HEK293T (cell line): ENCODE measurements at regions not wholly inside any gene's neighbourhood (a gene's known extent, or its start where the extent isn't known, plus 50 kb on each side); places are given as distances from the start of the nearest gene placed in this dataset.

ENCODE experiments used
- CTCF ChIA-PET: fragments of 350-600 bp; formaldehyde crosslinking; extraction: SDS; loops from one replicate; lab custom pipeline; 2021; ENCODE audit warnings: antibody characterized with exemption, inconsistent platforms; lab: Yijun Ruan, JAX
- POLR2A ChIA-PET: fragments of 350-600 bp; formaldehyde crosslinking; extraction: SDS; loops from one replicate; lab custom pipeline; 2020; ENCODE audit warnings: antibody characterized with exemption, inconsistent platforms; lab: Yijun Ruan, JAX
- DNase-seq: peaks from one replicate; pipeline ENCODE4 v3.0.0; 2012; ENCODE audit warnings: mixed read lengths; ENCODE audit errors: extremely low spot score
- ARNT ChIP-seq: fragments of 450-650 bp; IDR thresholded peaks from 2 replicates; pipeline ENCODE4 v1.6.1; 2017; ENCODE audit warnings: mild to moderate bottlenecking
- BHLHE40 ChIP-seq: fragments of 450-650 bp; IDR thresholded peaks from 2 replicates; pipeline ENCODE4 v1.6.1; 2016; ENCODE audit warnings: mild to moderate bottlenecking, moderate library complexity, borderline replicate concordance
- CTBP1 ChIP-seq: fragments of 450-650 bp; IDR thresholded peaks from 2 replicates; pipeline ENCODE4 v1.6.1; 2016; ENCODE audit warnings: borderline replicate concordance
- ELF4 ChIP-seq: fragments of 450-650 bp; IDR thresholded peaks from 2 replicates; pipeline ENCODE4 v1.6.1; 2017; ENCODE audit warnings: antibody characterized with exemption
- FOXA1 ChIP-seq: fragments of 450-650 bp; IDR thresholded peaks from 2 replicates; pipeline ENCODE4 v1.6.1; 2016; ENCODE audit warnings: mild to moderate bottlenecking
- FOXK2 ChIP-seq: fragments of 450-650 bp; IDR thresholded peaks from 2 replicates; pipeline ENCODE4 v1.6.1; 2016; ENCODE audit warnings: mild to moderate bottlenecking
- FOXM1 ChIP-seq: fragments of 450-650 bp; IDR thresholded peaks from 2 replicates; pipeline ENCODE4 v1.6.1; 2017; ENCODE audit warnings: mild to moderate bottlenecking, borderline replicate concordance
- HDGF ChIP-seq: fragments of 450-650 bp; IDR thresholded peaks from 2 replicates; pipeline ENCODE4 v1.6.1; 2017; ENCODE audit warnings: antibody characterized with exemption, borderline replicate concordance
- L3MBTL2 ChIP-seq: fragments of 450-650 bp; conservative IDR thresholded peaks from 2 replicates; pipeline ENCODE4 v1.6.1; 2016; ENCODE audit warnings: mild to moderate bottlenecking
- LEF1 ChIP-seq: fragments of 450-650 bp; IDR thresholded peaks from 2 replicates; pipeline ENCODE4 v1.6.1; 2017; ENCODE audit warnings: mild to moderate bottlenecking, borderline replicate concordance
- NFRKB ChIP-seq: fragments of 450-650 bp; IDR thresholded peaks from 2 replicates; pipeline ENCODE4 v1.6.1; 2016; ENCODE audit warnings: mild to moderate bottlenecking, moderate library complexity
- SP1 ChIP-seq: fragments of 450-650 bp; IDR thresholded peaks from 2 replicates; pipeline ENCODE4 v1.6.1; 2017
- SUZ12 ChIP-seq: fragments of 450-650 bp; IDR thresholded peaks from 2 replicates; pipeline ENCODE4 v1.6.1; 2016; ENCODE audit warnings: mild to moderate bottlenecking
- TARDBP ChIP-seq: fragments of 450-650 bp; IDR thresholded peaks from 2 replicates; pipeline ENCODE4 v1.6.1; 2016
- ZNF384 ChIP-seq: fragments of 450-650 bp; IDR thresholded peaks from 2 replicates; pipeline ENCODE4 v1.6.1; 2016
- TF ChIP-seq, protein P1 (sequence below): fragments of 450-650 bp; IDR thresholded peaks from 2 replicates; pipeline ENCODE4 v1.6.1; 2016

DNA sequence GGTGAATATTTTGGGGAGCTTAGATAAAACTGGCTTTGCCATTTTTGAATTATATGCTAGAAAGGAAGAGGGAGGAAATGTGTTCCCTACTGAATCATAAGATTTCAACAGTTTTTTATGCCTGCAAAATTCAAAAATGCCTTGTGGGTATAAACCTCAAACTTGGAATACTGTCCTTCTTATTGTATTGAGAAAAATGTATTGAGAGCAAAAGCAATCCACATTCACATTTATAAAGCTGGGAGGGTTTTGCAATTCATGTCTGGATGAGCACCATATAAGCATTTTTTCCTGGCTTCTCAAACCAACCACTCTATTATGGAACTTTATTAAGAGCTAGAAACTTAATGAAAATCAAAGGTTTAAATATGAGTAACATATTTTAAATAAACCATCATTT is 289.8 kb downstream of the PCDH7 start:
- TF ChIP-seq LEF1 (no peak), ELF4 (no peak), FOXM1 (no peak), FOXA1 (no peak), TARDBP (no peak)
- ChIA-PET POLR2A (no interaction called here), CTCF (no interaction called here)
- no peak for DNase-seq

- ChIA-PET POLR2A (no interaction called here), CTCF (interaction anchor here (0.6 kb wide), 1 partner anchor 205 kb away, joined by 5 read pairs; no protein-coding TSS in a partner anchor)
- TF ChIP-seq, protein P1, sequence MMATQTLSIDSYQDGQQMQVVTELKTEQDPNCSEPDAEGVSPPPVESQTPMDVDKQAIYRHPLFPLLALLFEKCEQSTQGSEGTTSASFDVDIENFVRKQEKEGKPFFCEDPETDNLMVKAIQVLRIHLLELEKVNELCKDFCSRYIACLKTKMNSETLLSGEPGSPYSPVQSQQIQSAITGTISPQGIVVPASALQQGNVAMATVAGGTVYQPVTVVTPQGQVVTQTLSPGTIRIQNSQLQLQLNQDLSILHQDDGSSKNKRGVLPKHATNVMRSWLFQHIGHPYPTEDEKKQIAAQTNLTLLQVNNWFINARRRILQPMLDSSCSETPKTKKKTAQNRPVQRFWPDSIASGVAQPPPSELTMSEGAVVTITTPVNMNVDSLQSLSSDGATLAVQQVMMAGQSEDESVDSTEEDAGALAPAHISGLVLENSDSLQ, result no peak
- DNase-seq, result no peak
These were observed 295.0 kb downstream of the PCDH7 start for GRCh38 chr4:31015123-31015522.

GRCh38 chr4:31016322-31017061 is 296.3 kb downstream of the PCDH7 start:
- ChIA-PET POLR2A (no interaction called here), CTCF (interaction anchor here (0.6 kb wide), 1 partner anchor 1433 kb away, joined by 4 read pairs; no protein-coding TSS in a partner anchor)
- TF ChIP-seq ZNF384 (no peak), NFRKB (no peak), HDGF (no peak), BHLHE40 (no peak), SP1 (no peak), ELF4 (no peak), L3MBTL2 (no peak), ARNT (no peak), FOXK2 (no peak), FOXA1 (no peak), SUZ12 (no peak), TARDBP (no peak), FOXM1 (no peak), CTBP1 (no peak), LEF1 (no peak)
- TF ChIP-seq, protein P1, result no peak
- no peak for DNase-seq

GRCh38 chr4:31020363-31020762 is 300.2 kb downstream of the PCDH7 start:
- CTCF ChIA-PET, result no interaction called here
- DNase-seq, result no peak
- POLR2A ChIA-PET, result no interaction called here
- TF ChIP-seq BHLHE40 (no peak), FOXM1 (no peak), NFRKB (no peak), ARNT (no peak), LEF1 (no peak), FOXK2 (no peak), TARDBP (no peak), FOXA1 (no peak), ZNF384 (no peak)
- TF ChIP-seq, protein P1, result no peak

- no peak for DNase-seq
- ChIA-PET CTCF (no interaction called here), POLR2A (no interaction called here)
- no peak for TF ChIP-seq BHLHE40
These were observed 300.8 kb downstream of the PCDH7 start for GRCh38 chr4:31021008-31021407.

GRCh38 chr4:31022702-31023101 is 302.5 kb downstream of the PCDH7 start:
- POLR2A ChIA-PET, result no interaction called here
- CTCF ChIA-PET, result no interaction called here
- no peak for DNase-seq
- TF ChIP-seq FOXK2 (no peak), ARNT (no peak), ZNF384 (no peak), SUZ12 (no peak), LEF1 (no peak), HDGF (no peak), TARDBP (no peak), ELF4 (no peak), FOXM1 (no peak), SP1 (no peak)
- TF ChIP-seq, protein P1, result no peak

DNA sequence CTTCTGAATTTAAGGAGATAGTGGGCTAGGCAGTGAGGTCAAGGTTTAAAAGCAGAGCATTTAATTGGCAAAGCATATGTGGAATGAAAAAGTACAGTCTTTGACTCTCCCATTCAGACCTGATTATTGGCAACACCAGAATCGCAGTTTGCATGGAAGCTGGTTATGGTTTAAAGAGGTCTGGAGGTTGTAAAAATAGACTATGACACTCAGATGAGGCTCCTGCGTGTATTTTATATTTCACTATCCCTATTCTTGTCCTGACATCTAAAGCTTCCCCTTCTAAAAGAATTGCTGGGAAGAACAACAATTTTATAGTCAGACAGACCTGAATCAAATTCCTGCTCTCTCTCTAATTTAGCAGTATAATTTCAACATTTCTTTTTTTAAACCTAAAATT is 302.9 kb downstream of the PCDH7 start:
- ChIA-PET POLR2A (no interaction called here), CTCF (no interaction called here)
- TF ChIP-seq FOXM1, result no peak
- TF ChIP-seq ARNT, result no peak
- TF ChIP-seq FOXK2, result no peak
- no peak for TF ChIP-seq ELF4
- no peak for TF ChIP-seq LEF1
- no peak for TF ChIP-seq CTBP1
- no peak for TF ChIP-seq ZNF384
- TF ChIP-seq SP1, result no peak
- TF ChIP-seq, protein P1, result no peak
- no peak for TF ChIP-seq FOXA1

More for the DNA sequence above, 302.9 kb downstream of the PCDH7 start:
- no peak for DNase-seq
